HG03108 (cell line): ENCODE measurements at regions not wholly inside any gene's neighbourhood (a gene's known extent, or its start where the extent isn't known, plus 50 kb on each side); places are given as distances from the start of the nearest gene placed in this dataset.

Experiments
- ATAC-seq: cut with Tn5 transposase; IDR thresholded peaks from one replicate; pipeline ENCODE4 v1.9.1; 2021; ENCODE audit warnings: moderate library complexity; ENCODE audit not compliant: unreplicated experiment

GRCh38 chr10:121217331-121217730, 366.2 kb downstream of the WDR11 start:
- no peak for ATAC-seq

- ATAC-seq = no peak
These were observed 369.9 kb downstream of the WDR11 start for GRCh38 chr10:121221072-121221471.

GRCh38 chr10:121221991-121222390, 370.8 kb downstream of the WDR11 start:
- no peak for ATAC-seq

GRCh38 chr10:121222842-121223241, 371.7 kb downstream of the WDR11 start:
- ATAC-seq = no peak

- no peak for ATAC-seq
These were observed 367.2 kb downstream of the FGFR2 start for GRCh38 chr10:121231079-121231478.

- ATAC-seq = no peak
These were observed 365.8 kb downstream of the FGFR2 start for GRCh38 chr10:121232494-121232893.

GRCh38 chr10:121235692-121236091, 362.6 kb downstream of the FGFR2 start:
- no peak for ATAC-seq

GRCh38 chr10:121236621-121237020, 361.6 kb downstream of the FGFR2 start:
- no peak for ATAC-seq

- ATAC-seq = no peak
These were observed 360.5 kb downstream of the FGFR2 start for GRCh38 chr10:121237718-121238117.

- ATAC-seq = no peak
These were observed 358.2 kb downstream of the FGFR2 start for GRCh38 chr10:121240011-121240410.

- ATAC-seq = no peak
These were observed 357.7 kb downstream of the FGFR2 start for GRCh38 chr10:121240556-121240955.

- ATAC-seq = no peak
These were observed 356.9 kb downstream of the FGFR2 start for GRCh38 chr10:121241337-121241736.

GRCh38 chr10:121242741-121243608, 355.3 kb downstream of the FGFR2 start:
- ATAC-seq = no peak

- ATAC-seq = no peak
These were observed 354.5 kb downstream of the FGFR2 start for GRCh38 chr10:121243609-121244241.

GRCh38 chr10:121244818-121245217, 353.4 kb downstream of the FGFR2 start:
- no peak for ATAC-seq

GRCh38 chr10:121245754-121246153, 352.5 kb downstream of the FGFR2 start:
- ATAC-seq = no peak

GRCh38 chr10:121248266-121248665, 350.0 kb downstream of the FGFR2 start:
- no peak for ATAC-seq

- ATAC-seq = no peak
These were observed 347.1 kb downstream of the FGFR2 start for GRCh38 chr10:121250995-121251764.

- no peak for ATAC-seq
These were observed 345.5 kb downstream of the FGFR2 start for GRCh38 chr10:121252756-121253155.

GRCh38 chr10:121260377-121260776, 337.9 kb downstream of the FGFR2 start:
- ATAC-seq = no peak

- ATAC-seq = no peak
These were observed 336.6 kb downstream of the FGFR2 start for GRCh38 chr10:121261665-121262064.
